Mesothelial cell of epicardium (in vitro differentiated cells): ENCODE measurements at regions not wholly inside any gene's neighbourhood (a gene's known extent, or its start where the extent isn't known, plus 50 kb on each side); places are given as distances from the start of the nearest gene placed in this dataset.
"Not testable (repeated sequence)": the region's sequence is repeated elsewhere in the genome, so short reads cannot be mapped to it uniquely, and the experiment has no call there.

ENCODE experiments used
- DNase-seq, 2 experiments: peaks; one replicate each; pipeline ENCODE4 v3.0.0; 2021; ENCODE audit warnings: low spot score in 2 of 2; ENCODE audit not compliant: unreplicated experiment in 2 of 2
- H3K27ac Mint-ChIP-seq: 2 replicates; pipeline ENCODE4 v1.8.0; 2021; ENCODE audit warnings: mixed read lengths
- H3K27me3 Mint-ChIP-seq: 2 replicates; pipeline ENCODE4 v1.8.0; 2021; ENCODE audit warnings: low read depth, mixed read lengths
- H3K36me3 Mint-ChIP-seq: 2 replicates; pipeline ENCODE4 v1.8.0; 2021; ENCODE audit warnings: mixed read lengths
- H3K4me1 Mint-ChIP-seq: 2 replicates; pipeline ENCODE4 v1.8.0; 2021; ENCODE audit warnings: mixed read lengths
- H3K4me3 Mint-ChIP-seq: 2 replicates; pipeline ENCODE4 v1.8.0; 2021; ENCODE audit warnings: mild to moderate bottlenecking, moderate library complexity, mixed read lengths
- H3K9me3 Mint-ChIP-seq: 2 replicates; pipeline ENCODE4 v1.8.0; 2021; ENCODE audit warnings: mixed read lengths
- TF ChIP-seq, protein P1 (sequence below): fragments of 200-600 bp; sonication (generic); IDR thresholded peaks from one replicate; pipeline ENCODE4 v1.5.0; 2021; ENCODE audit warnings: antibody characterized with exemption; ENCODE audit not compliant: unreplicated experiment

GRCh38 chr13:44833626-44834025, 155.6 kb downstream of the NUFIP1 start:
- H3K27me3 Mint-ChIP-seq: no peaks in the 10 kb centered on the region
- H3K4me1 Mint-ChIP-seq: no peaks in the 10 kb centered on the region
- H3K36me3 Mint-ChIP-seq: no peaks in the 10 kb centered on the region
- H3K27ac Mint-ChIP-seq: no peak overlapping the region
- no peak for DNase-seq
- TF ChIP-seq, protein P1, sequence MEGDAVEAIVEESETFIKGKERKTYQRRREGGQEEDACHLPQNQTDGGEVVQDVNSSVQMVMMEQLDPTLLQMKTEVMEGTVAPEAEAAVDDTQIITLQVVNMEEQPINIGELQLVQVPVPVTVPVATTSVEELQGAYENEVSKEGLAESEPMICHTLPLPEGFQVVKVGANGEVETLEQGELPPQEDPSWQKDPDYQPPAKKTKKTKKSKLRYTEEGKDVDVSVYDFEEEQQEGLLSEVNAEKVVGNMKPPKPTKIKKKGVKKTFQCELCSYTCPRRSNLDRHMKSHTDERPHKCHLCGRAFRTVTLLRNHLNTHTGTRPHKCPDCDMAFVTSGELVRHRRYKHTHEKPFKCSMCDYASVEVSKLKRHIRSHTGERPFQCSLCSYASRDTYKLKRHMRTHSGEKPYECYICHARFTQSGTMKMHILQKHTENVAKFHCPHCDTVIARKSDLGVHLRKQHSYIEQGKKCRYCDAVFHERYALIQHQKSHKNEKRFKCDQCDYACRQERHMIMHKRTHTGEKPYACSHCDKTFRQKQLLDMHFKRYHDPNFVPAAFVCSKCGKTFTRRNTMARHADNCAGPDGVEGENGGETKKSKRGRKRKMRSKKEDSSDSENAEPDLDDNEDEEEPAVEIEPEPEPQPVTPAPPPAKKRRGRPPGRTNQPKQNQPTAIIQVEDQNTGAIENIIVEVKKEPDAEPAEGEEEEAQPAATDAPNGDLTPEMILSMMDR: no peak
- no peak overlapping the region for H3K4me3 Mint-ChIP-seq
- H3K9me3 Mint-ChIP-seq: peaks cover 4% of the 10 kb centered on the region

GRCh38 chr13:44833139-44833538, 156.1 kb downstream of the NUFIP1 start:
- no peaks in the 10 kb centered on the region for H3K36me3 Mint-ChIP-seq
- TF ChIP-seq, protein P1: no peak
- no peaks in the 10 kb centered on the region for H3K27me3 Mint-ChIP-seq
- H3K9me3 Mint-ChIP-seq: peaks cover 4% of the 10 kb centered on the region
- DNase-seq: no peak
- H3K4me3 Mint-ChIP-seq: no peak overlapping the region
- H3K4me1 Mint-ChIP-seq: no peaks in the 10 kb centered on the region
- no peak overlapping the region for H3K27ac Mint-ChIP-seq

DNA sequence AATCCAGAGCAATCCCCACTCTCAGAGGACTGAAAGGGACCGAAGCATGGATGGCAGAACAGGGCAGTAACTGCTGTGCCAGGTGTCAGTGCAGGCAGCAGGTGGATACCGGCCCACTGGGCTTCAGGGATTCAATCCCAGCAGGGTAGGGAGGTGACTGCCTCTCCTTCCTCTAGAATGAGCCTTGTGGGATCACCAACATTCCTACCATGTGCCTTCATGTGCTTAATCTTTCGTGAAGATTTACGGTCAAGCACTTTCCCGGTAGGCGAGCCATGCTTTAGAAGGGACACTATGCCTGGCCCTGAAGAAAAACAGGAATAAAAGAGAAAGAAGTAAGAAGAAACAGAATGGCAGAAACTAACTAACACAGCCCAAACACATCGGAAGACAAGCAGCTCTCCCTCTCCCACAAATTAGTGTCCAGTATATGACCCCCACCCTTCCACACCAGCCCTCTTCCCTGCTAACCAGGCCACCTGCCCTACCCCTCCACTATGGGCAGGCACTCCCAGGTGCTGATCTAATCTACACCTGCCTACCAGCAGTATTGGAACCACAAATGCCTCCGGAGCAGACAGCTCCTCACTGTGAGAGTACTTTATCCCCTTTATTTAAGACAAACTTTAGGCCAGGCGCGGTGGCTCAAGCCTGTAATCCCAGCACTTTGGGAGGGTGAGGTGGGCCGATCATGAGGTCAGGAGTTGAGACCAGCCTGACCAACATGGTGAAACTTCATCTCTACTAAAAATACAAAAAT, 162.5 kb downstream of the NUFIP1 start:
- no peak overlapping the region for H3K4me3 Mint-ChIP-seq
- no peak overlapping the region for H3K27ac Mint-ChIP-seq
- no peaks in the 10 kb centered on the region for H3K9me3 Mint-ChIP-seq
- no peak for DNase-seq
- H3K4me1 Mint-ChIP-seq: no peaks in the 10 kb centered on the region
- H3K36me3 Mint-ChIP-seq: no peaks in the 10 kb centered on the region
- TF ChIP-seq, protein P1: no peak
- no peaks in the 10 kb centered on the region for H3K27me3 Mint-ChIP-seq

GRCh38 chr13:44825953-44826352, 163.3 kb downstream of the NUFIP1 start:
- Mint-ChIP-seq H3K27me3 (no peaks in the 10 kb centered on the region), H3K4me3 (no peak overlapping the region), H3K36me3 (no peaks in the 10 kb centered on the region), H3K9me3 (no peaks in the 10 kb centered on the region), H3K4me1 (no peaks in the 10 kb centered on the region), H3K27ac (no peak overlapping the region)
- no peak for DNase-seq
- TF ChIP-seq, protein P1: no peak

- not testable (repeated sequence) for H3K36me3 Mint-ChIP-seq, H3K27me3 Mint-ChIP-seq, DNase-seq, H3K4me1 Mint-ChIP-seq, H3K27ac Mint-ChIP-seq, H3K4me3 Mint-ChIP-seq, H3K9me3 Mint-ChIP-seq
Measured at GRCh38 chr13:44823555-44823954, 165.7 kb downstream of the NUFIP1 start.

GRCh38 chr13:44822291-44822690, 167.0 kb downstream of the NUFIP1 start:
- no peak for DNase-seq
- Mint-ChIP-seq H3K4me3 (no peak overlapping the region), H3K36me3 (no peaks in the 10 kb centered on the region), H3K4me1 (peaks cover 3% of the 10 kb centered on the region), H3K27ac (no peak overlapping the region), H3K9me3 (no peaks in the 10 kb centered on the region), H3K27me3 (no peaks in the 10 kb centered on the region)
- TF ChIP-seq, protein P1: no peak
